ENCODE measurements at regions not wholly inside any gene's neighbourhood (a gene's known extent, or its start where the extent isn't known, plus 50 kb on each side); places are given as distances from the start of the nearest gene placed in this dataset.

DNA sequence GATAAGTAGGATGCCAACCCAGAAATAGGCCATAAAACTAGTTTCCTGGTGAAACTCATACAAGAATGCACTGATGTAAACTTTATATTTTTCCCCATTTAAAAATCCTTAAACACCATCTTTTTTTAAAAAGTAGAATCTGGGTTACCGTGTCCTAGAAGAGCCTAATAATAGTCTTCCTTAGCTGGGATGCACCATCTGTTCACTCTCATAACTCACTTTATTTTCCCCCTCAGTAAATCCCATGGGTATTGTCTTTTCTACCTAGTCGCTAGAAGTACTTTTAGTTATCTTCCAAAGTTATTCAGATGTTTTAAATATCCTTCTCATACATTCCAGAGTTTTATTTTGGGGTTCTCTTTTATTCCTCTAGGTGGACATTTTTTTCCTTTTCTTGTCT is 250.2 kb downstream of the PLA2G4A start:
- no peak for DNase-seq (ENCODE audit: extremely low read depth, low read depth)

DNA sequence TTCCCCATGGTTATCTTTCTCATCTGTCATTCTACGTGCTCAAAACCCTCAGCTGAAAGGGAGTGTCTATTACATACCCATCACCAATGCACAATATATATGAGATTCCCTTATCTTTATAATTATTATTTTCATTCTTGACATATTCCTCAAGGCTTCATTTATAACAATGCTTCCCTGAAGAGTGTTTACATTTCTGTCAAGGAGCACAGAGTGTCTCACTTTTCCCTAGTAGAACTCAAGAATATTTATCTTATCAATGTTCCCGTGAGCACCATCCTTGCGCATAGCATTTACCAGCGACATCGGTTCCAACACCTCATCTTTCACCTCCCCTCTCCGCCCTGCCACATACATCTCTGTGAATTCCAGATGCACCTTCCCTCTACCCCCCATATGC is 250.6 kb downstream of the PLA2G4A start:
- DNase-seq (ENCODE audit: extremely low read depth, low read depth), result no peak

DNA sequence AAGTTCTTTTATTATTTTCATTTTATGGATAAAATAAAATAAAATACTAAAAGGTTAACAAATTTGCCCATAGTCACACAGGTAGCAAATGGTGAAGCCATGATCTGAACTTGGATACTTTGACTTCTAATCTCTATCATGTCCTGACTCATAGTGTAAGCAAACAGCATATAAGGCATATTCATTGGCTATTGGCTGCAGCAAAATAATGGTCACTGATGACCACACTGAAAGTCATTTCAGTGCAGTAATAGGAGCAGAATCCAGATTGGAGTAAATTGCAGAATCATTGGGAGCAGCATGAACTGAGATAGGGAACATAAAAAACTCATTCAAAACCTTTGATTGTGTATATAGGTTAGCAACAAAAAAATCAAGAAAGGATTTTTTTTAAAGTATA is 262.9 kb downstream of the PLA2G4A start:
- no peak for DNase-seq (ENCODE audit: extremely low read depth, low read depth)

- DNase-seq (ENCODE audit: extremely low read depth, low read depth), result no peak
These were observed 263.4 kb downstream of the PLA2G4A start for GRCh38 chr1:187092104-187092503.

- DNase-seq (ENCODE audit: extremely low read depth, low read depth), result no peak
These were observed 267.9 kb downstream of the PLA2G4A start for GRCh38 chr1:187096689-187097088.

DNA sequence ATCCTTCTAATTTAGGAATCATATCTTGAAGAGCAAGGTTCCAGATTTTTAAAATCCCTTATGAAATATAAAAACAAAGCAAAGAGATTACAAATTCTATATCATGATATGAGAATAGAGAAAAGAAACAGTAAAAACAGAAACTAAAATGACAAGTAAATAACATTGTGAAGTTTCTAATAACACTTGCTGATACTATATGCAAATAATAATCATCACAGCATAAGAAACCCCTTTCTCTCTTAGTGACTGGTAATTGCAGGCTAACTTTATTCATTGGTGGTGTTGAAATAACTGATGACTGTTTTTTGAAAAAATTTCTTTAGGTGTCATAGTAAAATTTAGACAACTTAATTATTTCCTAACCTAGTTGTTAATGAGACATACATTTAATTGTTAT is 281.6 kb downstream of the PLA2G4A start:
- no peak for DNase-seq (ENCODE audit: extremely low read depth, low read depth)

DNA sequence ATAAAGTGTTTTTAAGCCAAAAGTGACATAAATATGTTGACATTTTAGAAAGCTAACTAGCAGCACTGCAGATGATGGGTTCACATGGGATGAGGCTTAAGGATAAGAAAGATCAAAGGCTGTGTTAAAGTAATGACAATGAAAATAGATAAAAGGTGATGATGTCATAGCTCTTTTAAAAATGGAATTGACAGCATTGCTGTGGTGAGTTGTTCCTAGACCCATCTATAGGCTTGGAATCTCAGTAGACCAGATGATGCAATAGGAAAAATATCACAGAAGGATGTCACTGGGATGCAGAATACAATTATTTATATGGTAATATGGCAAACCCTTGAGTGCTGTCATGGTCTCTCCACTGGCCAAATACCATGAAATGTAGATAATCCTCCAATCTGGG is 286.0 kb downstream of the PLA2G4A start:
- no peak for DNase-seq (ENCODE audit: extremely low read depth, low read depth)

- no peak for DNase-seq (ENCODE audit: extremely low read depth, low read depth)
These were observed 292.9 kb downstream of the PLA2G4A start for GRCh38 chr1:187121661-187122060.

GRCh38 chr1:187122566-187122965 is 293.8 kb downstream of the PLA2G4A start:
- no peak for DNase-seq (ENCODE audit: extremely low read depth, low read depth)

- no peak for DNase-seq (ENCODE audit: extremely low read depth, low read depth)
These were observed 300.4 kb downstream of the PLA2G4A start for GRCh38 chr1:187129132-187129531.

DNA sequence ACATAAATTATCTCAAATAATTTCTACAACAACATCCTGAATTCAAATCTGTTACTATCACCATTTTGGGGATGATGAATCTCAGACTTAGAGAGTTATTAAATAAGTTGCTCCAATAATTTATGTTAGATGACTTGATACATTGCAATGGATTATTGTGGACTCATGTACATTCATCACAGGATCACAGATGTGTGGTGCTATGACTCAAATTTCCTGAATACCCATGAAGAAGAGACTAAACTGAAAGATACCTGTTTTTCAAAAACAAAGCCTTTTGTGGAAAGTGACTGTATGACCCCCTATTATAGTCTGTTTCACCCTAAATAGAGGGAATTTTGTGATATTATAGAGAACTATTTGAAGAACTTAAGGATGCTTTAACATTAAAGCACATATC is 315.0 kb downstream of the PLA2G4A start:
- no peak for DNase-seq (ENCODE audit: extremely low read depth, low read depth)

DNA sequence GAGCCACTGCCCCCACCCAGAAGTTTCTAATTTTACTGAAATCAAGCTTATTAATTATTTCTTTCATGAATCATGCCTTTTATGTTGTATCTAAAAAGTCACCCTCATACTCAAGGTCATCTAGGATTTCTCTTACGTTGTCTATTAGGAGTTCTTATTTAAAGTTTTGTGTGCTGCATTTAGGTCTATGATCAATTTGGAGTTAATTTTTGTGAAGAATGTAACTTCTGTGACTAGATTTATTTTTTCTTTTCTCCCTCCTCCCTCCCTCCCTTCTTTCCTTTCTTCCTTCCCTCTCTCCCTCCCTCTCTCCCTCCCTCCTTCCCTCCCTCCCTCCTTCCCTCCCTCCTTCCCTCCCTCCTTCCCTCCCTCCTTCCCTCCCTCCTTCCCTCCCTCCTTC is 317.6 kb downstream of the PLA2G4A start:
- DNase-seq (ENCODE audit: extremely low read depth, low read depth), result no peak

DNA sequence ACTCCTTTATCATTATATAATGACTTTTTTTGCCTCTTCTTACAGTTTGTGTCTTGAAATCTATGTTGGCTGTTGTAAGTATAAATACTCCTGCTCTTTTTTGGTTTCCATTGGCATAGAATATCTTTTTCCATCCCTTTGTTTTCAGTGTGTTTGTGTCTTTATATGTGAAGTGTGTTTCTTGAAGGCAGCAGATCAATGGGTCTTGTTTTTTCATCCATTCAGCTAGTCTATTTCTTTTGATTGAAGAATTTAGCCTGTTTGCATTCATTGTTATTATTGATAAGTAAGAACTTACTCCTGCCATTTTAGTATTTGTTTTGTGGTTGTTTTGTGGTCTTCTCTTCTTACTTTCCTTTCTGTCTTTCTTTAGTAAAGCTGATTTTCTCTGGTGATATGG is 322.8 kb downstream of the PLA2G4A start:
- DNase-seq (ENCODE audit: extremely low read depth, low read depth), result no peak

DNA sequence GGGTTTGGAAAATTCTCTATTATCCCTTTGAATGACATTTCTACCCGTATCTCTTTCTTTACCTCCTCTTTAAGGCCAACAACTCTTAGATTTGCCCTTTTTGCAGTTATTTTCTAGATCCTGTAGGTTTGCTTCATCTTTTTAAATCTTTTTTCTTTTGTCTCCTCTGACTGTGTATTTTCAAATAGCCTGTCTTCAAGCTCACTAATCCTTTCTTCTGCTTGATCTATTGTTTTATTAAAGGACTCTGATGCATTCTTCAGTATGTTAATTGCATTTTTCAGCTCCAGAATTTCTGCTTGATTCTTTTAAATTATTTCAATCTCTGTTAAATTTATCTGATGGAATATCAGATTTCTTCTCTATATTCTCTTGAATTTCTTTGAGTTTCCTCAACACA is 324.3 kb downstream of the PLA2G4A start:
- no peak for DNase-seq (ENCODE audit: extremely low read depth, low read depth)

DNA sequence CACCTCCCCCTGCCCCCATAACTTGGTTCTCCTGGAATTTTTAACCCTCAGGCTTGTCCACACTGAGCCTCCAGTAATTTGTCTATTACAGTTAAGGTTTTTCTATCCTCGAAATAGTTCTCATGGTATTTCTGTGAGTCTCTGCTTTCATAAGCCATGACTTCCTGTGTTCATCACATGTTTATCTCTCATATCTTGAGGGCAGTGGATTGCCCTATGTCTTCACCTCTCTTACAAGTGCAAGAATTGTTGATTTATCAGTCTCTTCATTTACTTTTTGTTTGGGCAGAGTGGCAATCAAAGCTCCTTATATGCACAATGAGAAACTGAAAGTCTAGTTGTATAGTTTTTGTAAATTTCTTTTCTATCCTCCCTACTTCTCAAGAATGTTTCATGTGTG is 328.4 kb downstream of the PLA2G4A start:
- no peak for DNase-seq (ENCODE audit: extremely low read depth, low read depth)

- DNase-seq (ENCODE audit: extremely low read depth, low read depth), result no peak
These were observed 328.8 kb downstream of the PLA2G4A start for GRCh38 chr1:187157552-187157951.

DNA sequence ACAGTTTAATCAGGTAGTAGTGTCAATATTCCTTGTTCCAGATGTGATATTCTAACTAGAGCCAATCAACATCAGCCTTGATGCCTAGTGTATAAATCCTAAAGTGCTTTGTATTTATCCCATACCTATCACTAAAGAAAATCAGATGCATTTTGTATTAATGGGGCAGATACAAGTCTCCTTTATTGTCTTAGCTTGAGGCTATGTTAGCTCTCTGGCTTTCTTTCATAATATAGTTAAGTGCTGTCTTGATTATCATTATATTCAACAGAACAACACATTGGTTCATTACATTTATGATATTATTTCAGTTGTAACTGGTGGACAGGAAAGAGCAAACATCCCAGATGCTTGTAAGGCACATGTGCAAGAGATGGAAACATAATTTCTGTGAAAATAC is 338.8 kb downstream of the PLA2G4A start:
- DNase-seq (ENCODE audit: extremely low read depth, low read depth), result no peak

GRCh38 chr1:187168297-187168696 is 339.5 kb downstream of the PLA2G4A start:
- no peak for DNase-seq (ENCODE audit: extremely low read depth, low read depth)

GRCh38 chr1:187185389-187185788 is 356.6 kb downstream of the PLA2G4A start:
- DNase-seq (ENCODE audit: extremely low read depth, low read depth), result no peak

DNA sequence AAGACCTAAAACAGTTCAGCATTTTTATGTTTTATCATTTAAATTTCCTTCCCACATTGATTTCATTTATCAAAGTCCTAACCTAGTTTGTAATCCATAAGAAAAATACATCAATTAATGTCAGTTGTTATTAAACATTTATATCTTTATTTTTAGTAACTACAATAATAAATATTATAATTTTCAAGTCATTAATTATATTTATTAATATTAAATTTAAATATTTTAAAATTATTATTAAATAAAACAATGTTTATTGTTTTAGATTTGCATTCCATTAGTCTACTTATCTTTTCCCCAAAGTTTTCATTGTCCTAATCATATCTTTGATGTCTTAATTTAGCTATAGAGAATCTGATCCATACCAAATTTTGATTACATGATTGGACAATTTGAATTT is 368.9 kb downstream of the PLA2G4A start:
- no peak for DNase-seq (ENCODE audit: extremely low read depth, low read depth)

DNA sequence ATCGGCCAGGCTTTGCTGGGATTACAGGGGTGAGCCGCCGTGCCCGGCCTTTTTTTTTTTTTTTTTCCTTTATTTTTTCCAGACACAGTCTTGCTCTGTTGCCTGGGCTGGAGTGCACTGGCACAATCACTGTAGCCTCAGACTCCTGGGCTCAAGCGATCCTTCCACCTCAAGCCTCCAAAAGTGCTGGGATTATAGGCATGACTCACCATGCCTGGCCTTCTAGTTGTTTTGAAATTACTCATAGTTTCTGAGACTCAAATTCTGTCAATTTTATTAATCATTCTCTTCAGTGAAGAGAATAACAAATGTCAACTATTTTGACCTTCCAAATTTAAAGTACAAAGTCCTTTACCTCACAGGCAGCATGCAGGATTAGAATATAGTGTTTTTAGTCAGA is 374.5 kb downstream of the PLA2G4A start:
- no peak for DNase-seq (ENCODE audit: extremely low read depth, low read depth)

DNA sequence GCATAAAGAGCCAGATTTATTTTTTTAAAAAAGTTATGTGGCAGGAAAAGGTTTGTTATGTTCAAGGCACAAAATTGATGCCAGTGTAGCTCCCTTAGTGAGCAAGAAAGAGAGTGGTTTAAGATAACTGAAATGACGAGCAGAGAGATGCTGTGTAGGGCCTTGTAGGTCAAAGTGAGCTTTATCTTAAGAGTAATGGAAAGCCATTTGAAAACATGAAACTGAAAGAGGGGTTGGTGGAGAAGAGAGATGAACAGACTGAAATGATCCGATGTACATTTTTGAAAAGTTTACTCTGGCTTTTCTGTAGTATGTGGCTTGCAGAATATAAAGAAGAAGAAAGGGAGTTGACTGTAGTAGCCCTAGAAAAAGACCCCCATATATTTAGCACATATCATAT is 383.6 kb downstream of the PLA2G4A start:
- DNase-seq (ENCODE audit: extremely low read depth, low read depth), result no peak

DNA sequence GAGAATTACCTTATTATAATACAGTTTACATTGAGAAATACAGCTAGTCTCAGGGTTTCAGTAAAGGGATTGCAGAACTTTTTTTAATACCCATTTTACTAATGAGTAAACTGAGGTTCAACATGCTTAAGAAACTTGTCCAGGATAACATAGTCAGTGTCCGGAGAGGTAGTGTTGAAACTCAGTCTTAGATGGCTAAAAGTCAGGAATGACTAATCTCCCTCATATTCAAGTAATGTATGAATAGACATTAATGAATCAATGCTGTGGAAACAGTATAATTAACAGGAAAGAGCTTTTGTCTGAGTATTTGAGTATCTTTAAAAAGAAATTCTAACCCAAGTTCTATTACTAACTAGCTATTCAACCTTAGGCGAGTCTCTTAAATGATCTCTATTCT is 397.6 kb downstream of the PLA2G4A start:
- no peak for DNase-seq (ENCODE audit: extremely low read depth, low read depth)

DNA sequence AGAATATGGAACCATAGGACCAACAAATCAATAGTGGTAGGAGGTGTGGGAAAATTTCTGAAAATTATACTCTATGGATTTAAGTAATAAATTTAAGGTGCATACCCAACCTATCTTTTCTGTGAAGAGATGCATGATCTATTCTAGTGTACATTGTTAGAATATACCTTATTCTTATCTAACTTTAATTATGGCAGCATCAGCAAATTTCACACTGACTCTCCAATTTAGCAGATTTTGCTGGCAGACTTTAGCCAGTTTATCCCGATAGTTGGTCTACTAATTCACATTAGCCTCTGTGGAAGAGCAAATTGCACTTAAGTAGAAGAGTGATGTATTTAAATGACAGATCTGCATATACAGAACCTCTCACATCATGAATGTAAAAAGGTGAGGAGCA is 400.0 kb downstream of the PLA2G4A start:
- no peak for DNase-seq (ENCODE audit: extremely low read depth, low read depth)
